Activated CD4-positive, alpha-beta T cell treated with anti-CD3 and anti-CD28 coated beads, Interleukin-2, amount 50 U/mL, for 16 hours (primary cell): ENCODE measurements at regions not wholly inside any gene's neighbourhood (a gene's known extent, or its start where the extent isn't known, plus 50 kb on each side); places are given as distances from the start of the nearest gene placed in this dataset.
"Not testable (repeated sequence)": the region's sequence is repeated elsewhere in the genome, so short reads cannot be mapped to it uniquely, and the experiment has no call there.

Experiments used
- DNase-seq: peaks from one replicate; pipeline ENCODE4 v3.0.0-alpha.2; 2020

GRCh38 chr7:41576166-41576565 lies 126.7 kb downstream of the INHBA start:
- no peak for DNase-seq

- no peak for DNase-seq
Observed at GRCh38 chr7:41574377-41574776, 128.5 kb downstream of the INHBA start.

GRCh38 chr7:41573862-41574261 lies 129.0 kb downstream of the INHBA start:
- no peak for DNase-seq

DNA sequence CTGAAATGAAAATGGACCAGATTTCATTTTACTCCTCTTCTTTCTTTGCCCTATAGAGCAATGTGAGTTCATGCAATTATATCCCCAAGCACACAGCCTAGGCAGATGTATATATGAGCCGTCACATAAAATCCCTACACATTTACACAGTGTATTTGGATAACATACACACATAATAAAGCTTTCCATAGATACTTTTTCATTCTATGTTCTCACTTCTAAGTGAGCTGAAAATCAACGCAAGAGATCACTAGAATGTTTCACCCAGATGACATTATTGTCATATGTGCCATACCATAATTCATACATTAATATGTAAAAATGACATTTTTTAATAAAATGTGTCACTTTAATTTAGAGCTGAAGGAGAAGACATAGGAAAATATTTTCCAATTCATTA lies 129.4 kb downstream of the INHBA start:
- DNase-seq = no peak

GRCh38 chr7:41573015-41573414 lies 129.9 kb downstream of the INHBA start:
- DNase-seq = no peak

GRCh38 chr7:41571573-41571972 lies 131.3 kb downstream of the INHBA start:
- DNase-seq = no peak

- no peak for DNase-seq
Observed at GRCh38 chr7:41570766-41571165, 132.1 kb downstream of the INHBA start.

DNA sequence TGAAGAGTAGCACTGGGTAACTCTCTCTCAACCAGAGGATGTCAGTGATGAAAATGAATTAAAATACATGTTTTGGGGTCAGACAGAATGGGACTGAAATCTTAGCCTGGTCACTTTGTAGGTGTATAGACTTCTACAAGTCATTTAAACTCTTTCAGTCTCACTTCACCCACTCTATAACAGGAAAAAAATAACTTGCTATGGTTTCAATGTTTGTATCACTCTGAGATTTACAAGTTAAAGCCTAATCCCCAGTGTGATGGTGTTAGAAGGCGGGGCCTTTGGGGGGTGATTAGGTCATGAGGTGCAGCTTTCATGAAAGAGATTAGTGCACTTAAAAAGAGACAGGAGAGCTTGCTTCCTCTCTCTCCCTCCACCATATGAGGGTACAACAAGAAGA lies 134.8 kb downstream of the INHBA start:
- no peak for DNase-seq

- DNase-seq = no peak
Observed at GRCh38 chr7:41567731-41568114, 135.2 kb downstream of the INHBA start.

DNA sequence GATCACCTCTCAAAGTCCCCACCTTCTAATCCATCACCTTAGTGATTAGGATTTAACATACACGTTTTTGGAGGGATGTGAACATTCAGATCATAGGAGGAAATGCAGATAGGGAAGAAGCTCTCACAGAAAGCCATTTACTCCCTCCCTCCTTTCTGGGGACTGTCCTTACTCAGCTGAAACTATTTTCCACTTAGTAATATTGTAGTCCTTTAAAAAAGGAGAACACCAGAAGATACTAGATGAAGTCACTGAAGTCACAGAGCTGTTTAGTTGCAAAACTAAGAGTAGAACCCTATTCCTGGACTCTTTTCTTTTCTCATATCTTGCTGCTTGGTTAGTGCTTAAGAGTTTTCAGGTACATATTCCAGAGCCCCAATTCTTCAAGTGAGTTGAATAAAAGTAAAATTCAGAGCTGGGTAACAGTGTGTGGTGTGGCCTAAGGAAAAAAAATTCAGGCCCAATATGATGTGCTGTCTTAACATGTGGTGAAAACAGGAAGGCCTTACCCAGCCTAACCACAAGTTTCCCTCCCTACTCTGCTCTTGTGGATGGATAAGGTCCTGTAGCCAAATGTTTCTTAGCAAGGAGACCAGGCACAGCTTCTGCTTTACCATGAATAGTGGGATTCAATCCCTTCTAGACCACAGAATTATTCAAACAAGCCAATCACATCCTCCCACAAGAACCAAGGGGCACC lies 135.7 kb downstream of the INHBA start:
- DNase-seq = no peak

DNA sequence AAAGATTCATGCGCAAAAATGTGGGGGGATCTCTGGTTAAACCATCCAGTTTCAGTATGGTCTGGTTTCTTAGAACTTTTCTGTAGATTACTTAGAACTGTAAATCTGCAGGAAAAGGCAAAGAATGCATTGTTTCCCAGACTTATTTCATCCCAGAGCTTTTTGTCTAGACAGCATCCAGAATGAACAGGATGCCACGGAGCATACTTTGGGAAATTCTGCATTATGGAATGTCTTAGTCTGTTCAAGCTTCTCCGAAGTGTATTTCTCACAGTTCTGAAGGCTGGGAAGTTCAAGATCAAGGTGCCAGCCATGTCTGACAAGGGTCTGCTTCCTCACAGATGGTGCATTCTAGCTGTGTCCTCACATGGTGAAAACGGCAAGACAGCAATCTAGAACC lies 136.3 kb downstream of the INHBA start:
- DNase-seq = no peak

DNA sequence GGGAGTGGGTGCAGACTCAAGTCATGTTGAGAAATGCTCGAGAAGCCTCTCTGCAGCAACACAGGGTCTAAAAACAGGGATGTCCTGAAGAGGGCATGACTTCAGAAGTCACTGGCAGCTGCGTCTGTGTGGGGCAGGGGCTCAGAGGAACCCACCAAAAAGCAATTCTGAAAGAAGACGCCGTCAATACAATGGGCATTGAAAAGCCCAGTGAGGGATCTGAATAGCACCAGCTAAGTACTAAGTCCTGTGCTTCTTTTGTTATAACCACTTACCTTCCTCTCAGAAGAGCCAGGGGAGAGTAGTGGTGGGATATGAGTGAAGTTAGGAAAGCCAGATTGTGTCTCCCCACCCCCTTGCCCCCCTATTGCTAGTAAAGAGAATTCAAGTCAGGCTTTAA lies 137.2 kb downstream of the INHBA start:
- no peak for DNase-seq

- DNase-seq = no peak
Observed at GRCh38 chr7:41559426-41559825, 143.5 kb downstream of the INHBA start.

DNA sequence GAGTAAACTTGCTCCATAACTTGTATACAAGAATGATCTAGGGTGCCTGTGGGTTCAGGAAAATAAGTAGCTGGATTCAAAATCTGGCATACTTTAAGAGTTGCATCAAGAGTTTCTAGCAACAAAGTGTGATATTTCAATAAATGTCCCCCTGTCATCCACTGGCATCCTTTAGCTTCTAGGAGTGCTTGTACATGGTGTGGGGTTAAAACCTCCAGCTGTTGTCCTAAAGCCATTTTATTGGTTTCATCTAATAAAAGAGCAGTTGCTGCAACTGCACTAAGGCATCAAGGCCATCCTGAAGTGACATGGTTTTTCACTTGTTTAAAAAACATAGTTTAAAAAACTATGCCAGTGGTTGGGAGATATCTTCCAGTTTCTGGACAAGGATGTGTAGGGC lies 148.4 kb downstream of the INHBA start:
- DNase-seq = no peak

GRCh38 chr7:41550046-41550445 lies 152.8 kb downstream of the INHBA start:
- DNase-seq = not testable (repeated sequence)

DNA sequence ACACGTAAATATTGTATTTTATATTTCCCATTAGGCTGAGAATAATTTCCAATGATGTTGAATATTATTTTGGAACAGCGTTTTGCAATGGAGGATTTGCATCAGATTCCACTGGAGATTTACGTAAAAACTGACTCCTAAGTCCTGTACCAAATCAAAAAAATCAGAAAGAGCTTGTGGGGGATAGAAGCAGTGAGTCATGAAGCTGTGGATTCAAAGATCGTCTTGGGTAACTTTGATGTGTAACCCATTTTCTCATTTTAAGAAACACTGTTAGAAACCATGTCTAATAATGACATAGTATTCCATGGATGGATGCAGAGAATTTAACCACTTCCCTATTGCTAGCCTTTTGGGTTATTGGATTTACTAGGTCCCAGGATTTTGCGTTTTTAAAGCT lies 158.6 kb downstream of the INHBA start:
- DNase-seq = no peak

DNA sequence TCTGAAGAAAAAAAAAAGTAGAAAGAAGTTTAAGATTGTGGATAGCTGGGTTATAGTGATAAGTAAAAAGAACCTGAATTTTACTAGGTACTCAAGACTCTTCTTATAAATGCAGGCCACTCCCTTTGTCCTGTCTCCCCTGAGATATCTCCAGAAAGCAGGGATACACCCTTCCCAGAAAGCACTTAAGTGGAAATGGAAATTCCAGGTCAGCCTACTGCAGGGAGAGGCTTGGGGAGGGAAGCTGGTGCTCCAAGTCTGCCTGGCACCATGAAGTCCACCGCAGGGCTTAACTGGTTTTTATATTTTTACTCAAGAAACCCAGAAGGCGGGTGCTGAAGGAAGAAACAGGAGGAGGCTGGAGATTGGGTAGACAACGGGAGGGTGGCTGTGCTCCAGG lies 162.3 kb downstream of the INHBA start:
- no peak for DNase-seq

DNA sequence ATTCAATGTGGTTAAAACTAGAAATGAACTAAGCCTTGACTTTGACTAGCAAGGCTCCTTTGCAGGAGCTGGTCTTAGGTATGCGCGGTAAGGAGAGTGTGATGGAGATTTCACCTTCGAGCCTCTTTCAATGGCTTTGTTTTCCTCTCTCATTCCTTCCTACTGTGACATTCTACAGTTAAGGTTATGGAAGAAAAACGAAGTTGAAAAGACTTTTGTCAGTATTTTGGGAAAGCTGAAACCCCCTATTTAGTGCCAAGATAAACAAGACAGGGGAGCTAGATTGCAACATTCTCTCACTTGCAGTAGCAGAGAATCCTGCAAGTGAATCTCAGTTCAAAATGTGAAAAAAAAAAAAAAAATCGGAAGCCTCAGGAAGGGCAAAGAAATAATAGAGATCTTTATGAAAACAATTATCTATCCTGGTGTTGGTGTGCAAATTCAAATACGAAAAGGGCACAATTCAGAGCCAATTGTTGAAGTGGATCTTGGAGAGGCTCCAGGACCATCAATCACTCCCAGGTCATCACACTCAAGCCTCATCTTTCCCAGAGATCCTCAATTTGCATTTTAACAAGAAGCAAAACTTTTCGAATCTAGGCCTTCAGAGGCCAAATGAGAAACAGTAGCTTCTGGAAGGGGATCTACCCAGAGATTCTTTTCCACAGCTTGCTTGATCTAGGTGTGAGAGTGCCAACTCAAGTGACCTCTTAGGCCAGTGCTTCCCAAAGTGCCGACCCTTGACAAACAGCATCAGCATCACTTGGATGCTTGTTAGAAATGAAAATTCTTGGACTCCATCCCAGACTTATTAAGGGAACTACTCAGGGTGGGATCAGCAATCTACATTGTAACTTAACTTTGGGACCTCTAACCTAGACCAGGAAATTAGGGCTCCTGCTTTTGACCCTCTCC lies 163.8 kb downstream of the INHBA start:
- no peak for DNase-seq

GRCh38 chr7:41536873-41537665 lies 165.8 kb downstream of the INHBA start:
- DNase-seq = no peak

GRCh38 chr7:41536122-41536872 lies 166.6 kb downstream of the INHBA start:
- no peak for DNase-seq

- no peak for DNase-seq
Observed at GRCh38 chr7:41529831-41530230, 173.1 kb downstream of the INHBA start.

GRCh38 chr7:41524876-41525275 lies 178.0 kb downstream of the INHBA start:
- DNase-seq = no peak

DNA sequence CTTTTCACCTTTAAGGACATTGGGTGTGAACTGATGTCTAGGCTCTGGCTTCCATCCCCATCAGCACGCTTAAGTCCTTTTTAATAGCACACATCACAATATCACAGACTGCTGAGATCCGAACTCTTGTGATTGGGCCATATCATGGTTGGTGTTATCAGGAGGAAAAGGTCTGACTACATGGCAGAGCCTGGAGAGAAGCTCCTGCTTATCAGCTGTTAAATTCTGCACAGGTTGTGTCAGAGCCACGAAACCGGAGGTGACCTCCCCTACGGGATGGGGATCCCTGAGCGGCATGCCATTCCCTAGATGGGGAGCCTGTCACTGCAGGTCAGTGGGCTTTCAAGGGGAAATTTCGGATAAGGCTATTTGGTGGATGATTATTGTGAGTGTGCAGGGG lies 182.4 kb downstream of the INHBA start:
- no peak for DNase-seq
